ENCODE measurements at regions not wholly inside any gene's neighbourhood (a gene's known extent, or its start where the extent isn't known, plus 50 kb on each side); places are given as distances from the start of the nearest gene placed in this dataset.

DNA sequence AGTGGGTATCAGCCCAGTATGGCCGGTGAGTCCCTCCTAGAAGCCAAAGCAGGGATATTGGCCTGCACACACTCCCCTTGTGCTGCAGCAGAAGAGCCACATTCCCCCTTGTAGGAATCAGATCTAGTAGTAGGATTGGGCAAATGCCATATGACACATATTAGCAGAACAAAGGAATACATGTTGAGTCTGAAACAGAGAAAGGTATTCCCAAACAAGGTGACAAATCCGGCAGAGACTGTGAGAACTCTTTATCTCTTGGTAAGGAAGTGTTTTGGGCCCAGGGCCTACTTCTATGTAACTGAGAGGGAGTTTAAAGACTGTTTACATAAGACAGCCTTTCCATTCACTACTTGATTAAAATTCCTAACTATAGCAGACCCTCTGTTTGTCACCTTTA is 1382.0 kb downstream of the FAM133A start:
- no TSS peak for BruUV-seq (replicated peaks)
- no peak overlapping the region for H3K27ac Mint-ChIP-seq (ENCODE audit: unreplicated experiment)
- no peaks in the 10 kb centered on the region for H3K27me3 Mint-ChIP-seq (ENCODE audit: insufficient read depth, unreplicated experiment)
- ChIA-PET CTCF (no interaction called here), POLR2A (no interaction called here)
- H3K27me3 ChIP-seq (replicated peaks; ENCODE audit: control insufficient read depth, insufficient read depth, low read length): no peaks in the 10 kb centered on the region
- no peak for DNase-seq
- H3K36me3 Mint-ChIP-seq (ENCODE audit: insufficient read depth, unreplicated experiment): no peaks in the 10 kb centered on the region
- H3K9me3 Mint-ChIP-seq (ENCODE audit: unreplicated experiment): no peaks in the 10 kb centered on the region
- intact Hi-C loops (cut with micrococcal nuclease; ENCODE audit: unreplicated experiment): no loop called here
- H3K4me1 Mint-ChIP-seq (ENCODE audit: low read depth, unreplicated experiment): no peaks in the 10 kb centered on the region
- H3K9me3 ChIP-seq: no peaks in the 10 kb centered on the region
- no peaks in the 10 kb centered on the region for H3K36me3 ChIP-seq (ENCODE audit: control insufficient read depth, insufficient read depth, low read length)
- no peak overlapping the region for H3K4me3 ChIP-seq (ENCODE audit: low read depth, low read length)
- H3K4me3 Mint-ChIP-seq (ENCODE audit: unreplicated experiment): no peak overlapping the region
- no peak for TF ChIP-seq CTCF (IDR thresholded peaks at IDR 0.05; ENCODE audit: insufficient read depth in 1 of 2, low read depth in 1 of 2, low read length in 1 of 2, severe bottlenecking in 1 of 2, unreplicated experiment in 1 of 2)
- no peaks in the 10 kb centered on the region for H3K4me1 ChIP-seq

- intact Hi-C loops (cut with micrococcal nuclease; ENCODE audit: unreplicated experiment): no loop called here
- Histone ChIP-seq H3K4me1 (no peaks in the 10 kb centered on the region), H3K27me3 (replicated peaks; ENCODE audit: control insufficient read depth, insufficient read depth, low read length) (no peaks in the 10 kb centered on the region), H3K9me3 (no peaks in the 10 kb centered on the region), H3K4me3 (ENCODE audit: low read depth, low read length) (no peak overlapping the region), H3K36me3 (ENCODE audit: control insufficient read depth, insufficient read depth, low read length) (no peaks in the 10 kb centered on the region)
- no peaks in the 10 kb centered on the region for H3K9me3 Mint-ChIP-seq (ENCODE audit: unreplicated experiment)
- H3K27ac Mint-ChIP-seq (ENCODE audit: unreplicated experiment): no peak overlapping the region
- ChIA-PET CTCF (no interaction called here), POLR2A (no interaction called here)
- no peak overlapping the region for H3K4me3 Mint-ChIP-seq (ENCODE audit: unreplicated experiment)
- H3K36me3 Mint-ChIP-seq (ENCODE audit: insufficient read depth, unreplicated experiment): no peaks in the 10 kb centered on the region
- no peaks in the 10 kb centered on the region for H3K4me1 Mint-ChIP-seq (ENCODE audit: low read depth, unreplicated experiment)
- TF ChIP-seq CTCF (IDR thresholded peaks at IDR 0.05; ENCODE audit: insufficient read depth in 1 of 2, low read depth in 1 of 2, low read length in 1 of 2, severe bottlenecking in 1 of 2, unreplicated experiment in 1 of 2): no peak
- H3K27me3 Mint-ChIP-seq (ENCODE audit: insufficient read depth, unreplicated experiment): no peaks in the 10 kb centered on the region
- no peak for DNase-seq
- no TSS peak for BruUV-seq (replicated peaks)
Observed at GRCh38 chrX:95056901-95057300, 1382.9 kb downstream of the FAM133A start.

DNA sequence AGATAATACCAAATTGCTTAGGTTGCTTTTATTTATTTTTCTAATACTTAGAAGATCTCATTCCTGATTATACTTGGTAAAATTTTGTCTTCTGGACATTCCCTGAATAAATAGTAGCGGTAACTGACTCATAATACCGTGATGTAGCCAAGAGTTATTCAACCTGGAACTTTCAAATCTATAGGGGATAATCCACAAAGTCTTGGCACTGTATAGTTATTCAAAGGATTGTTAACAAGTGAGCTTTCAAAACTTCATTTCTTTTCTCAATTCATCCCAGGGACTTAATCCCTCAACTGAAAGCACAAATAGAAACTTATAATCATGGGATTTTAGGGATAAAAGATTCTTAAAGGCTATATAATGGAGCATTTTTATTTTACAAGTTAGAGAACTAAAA is 1383.3 kb downstream of the FAM133A start:
- no peaks in the 10 kb centered on the region for H3K9me3 ChIP-seq
- ChIA-PET CTCF (no interaction called here), POLR2A (no interaction called here)
- no TSS peak for BruUV-seq (replicated peaks)
- Mint-ChIP-seq H3K27me3 (ENCODE audit: insufficient read depth, unreplicated experiment) (no peaks in the 10 kb centered on the region), H3K4me1 (ENCODE audit: low read depth, unreplicated experiment) (no peaks in the 10 kb centered on the region), H3K9me3 (ENCODE audit: unreplicated experiment) (no peaks in the 10 kb centered on the region), H3K36me3 (ENCODE audit: insufficient read depth, unreplicated experiment) (no peaks in the 10 kb centered on the region), H3K4me3 (ENCODE audit: unreplicated experiment) (no peak overlapping the region), H3K27ac (ENCODE audit: unreplicated experiment) (no peak overlapping the region)
- H3K36me3 ChIP-seq (ENCODE audit: control insufficient read depth, insufficient read depth, low read length): no peaks in the 10 kb centered on the region
- TF ChIP-seq CTCF (IDR thresholded peaks at IDR 0.05; ENCODE audit: insufficient read depth in 1 of 2, low read depth in 1 of 2, low read length in 1 of 2, severe bottlenecking in 1 of 2, unreplicated experiment in 1 of 2): no peak
- H3K4me3 ChIP-seq (ENCODE audit: low read depth, low read length): no peak overlapping the region
- no peaks in the 10 kb centered on the region for H3K27me3 ChIP-seq (replicated peaks; ENCODE audit: control insufficient read depth, insufficient read depth, low read length)
- intact Hi-C loops (cut with micrococcal nuclease; ENCODE audit: unreplicated experiment): no loop called here
- DNase-seq: no peak
- H3K4me1 ChIP-seq: no peaks in the 10 kb centered on the region

All from Caco-2 (cell line).